ENCODE measurements at regions not wholly inside any gene's neighbourhood (a gene's known extent, or its start where the extent isn't known, plus 50 kb on each side); places are given as distances from the start of the nearest gene placed in this dataset.

DNA sequence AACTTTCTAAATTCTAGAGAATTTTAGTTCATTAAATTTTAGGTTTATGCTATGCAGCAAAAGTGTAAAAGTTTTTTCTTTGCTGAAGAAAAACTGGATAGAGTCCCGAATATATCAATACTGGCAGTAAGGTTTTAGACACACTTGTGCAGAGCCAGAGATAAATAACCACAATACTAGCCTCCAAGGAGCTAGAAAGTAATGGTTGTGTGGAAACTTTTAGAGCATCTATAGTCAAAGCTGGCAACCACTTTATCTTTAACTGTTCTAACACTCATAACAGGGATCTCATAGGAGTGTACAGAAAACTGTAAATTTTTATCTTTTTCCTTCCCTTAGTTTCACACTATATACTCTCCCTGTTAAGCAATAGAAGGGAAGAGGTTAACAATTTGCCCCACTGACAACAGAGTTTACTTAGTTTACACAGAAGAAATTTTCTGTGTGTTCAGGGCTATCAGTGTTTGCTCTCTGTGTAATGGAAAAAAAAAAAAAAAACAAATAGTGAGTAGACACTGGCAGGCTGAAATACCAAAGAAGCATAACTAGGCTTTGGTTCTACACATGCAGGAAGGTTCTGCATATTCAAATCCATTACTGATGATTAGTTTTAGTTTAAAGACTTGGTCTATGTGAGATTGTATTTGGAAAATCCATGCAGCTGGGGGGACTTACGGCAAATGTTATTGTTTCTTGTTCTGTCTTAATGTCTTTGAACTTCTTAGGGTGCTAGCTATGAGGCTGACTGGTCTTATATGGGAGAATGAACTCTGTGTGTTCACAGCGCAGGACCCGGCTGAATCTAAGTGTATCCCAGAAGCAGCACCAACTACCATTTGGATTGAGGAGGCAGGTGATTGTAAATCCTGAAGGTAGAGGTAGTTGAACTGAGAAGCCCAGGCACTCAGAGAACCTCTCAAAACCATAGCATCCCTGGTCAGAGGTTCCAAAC lies 187.6 kb downstream of the PCSK1 start:
- peak overlapping the region; percentile 35 for H3K27ac ChIP-seq
- TF ChIP-seq, protein P1, sequence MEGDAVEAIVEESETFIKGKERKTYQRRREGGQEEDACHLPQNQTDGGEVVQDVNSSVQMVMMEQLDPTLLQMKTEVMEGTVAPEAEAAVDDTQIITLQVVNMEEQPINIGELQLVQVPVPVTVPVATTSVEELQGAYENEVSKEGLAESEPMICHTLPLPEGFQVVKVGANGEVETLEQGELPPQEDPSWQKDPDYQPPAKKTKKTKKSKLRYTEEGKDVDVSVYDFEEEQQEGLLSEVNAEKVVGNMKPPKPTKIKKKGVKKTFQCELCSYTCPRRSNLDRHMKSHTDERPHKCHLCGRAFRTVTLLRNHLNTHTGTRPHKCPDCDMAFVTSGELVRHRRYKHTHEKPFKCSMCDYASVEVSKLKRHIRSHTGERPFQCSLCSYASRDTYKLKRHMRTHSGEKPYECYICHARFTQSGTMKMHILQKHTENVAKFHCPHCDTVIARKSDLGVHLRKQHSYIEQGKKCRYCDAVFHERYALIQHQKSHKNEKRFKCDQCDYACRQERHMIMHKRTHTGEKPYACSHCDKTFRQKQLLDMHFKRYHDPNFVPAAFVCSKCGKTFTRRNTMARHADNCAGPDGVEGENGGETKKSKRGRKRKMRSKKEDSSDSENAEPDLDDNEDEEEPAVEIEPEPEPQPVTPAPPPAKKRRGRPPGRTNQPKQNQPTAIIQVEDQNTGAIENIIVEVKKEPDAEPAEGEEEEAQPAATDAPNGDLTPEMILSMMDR (conservative IDR thresholded peaks at IDR 0.05), result no peak
- TF ChIP-seq ZFX (IDR thresholded peaks at IDR 0.05), result no peak

DNA sequence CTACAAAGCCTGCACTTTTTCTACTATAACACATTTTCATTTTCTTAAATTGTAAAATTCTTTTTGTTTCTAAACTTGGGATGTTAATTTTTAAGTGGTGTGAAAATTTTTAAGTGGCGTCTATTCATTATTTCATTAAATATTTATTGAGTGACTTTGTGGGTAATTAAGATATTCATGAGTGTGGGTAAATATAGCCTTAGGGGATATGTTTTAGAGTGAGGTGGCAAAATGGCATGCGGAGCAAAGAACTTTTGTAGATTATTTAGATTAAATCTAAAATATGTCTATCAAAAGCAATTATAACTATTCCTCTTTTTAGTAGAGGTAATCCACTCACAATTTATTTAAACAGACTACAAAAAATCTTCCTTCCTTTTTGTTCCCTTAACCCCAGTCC lies 188.4 kb downstream of the PCSK1 start:
- H3K27ac ChIP-seq, result no peak overlapping the region
- TF ChIP-seq, protein P1 (conservative IDR thresholded peaks at IDR 0.05), result no peak
- no peak for TF ChIP-seq ZFX (IDR thresholded peaks at IDR 0.05)

DNA sequence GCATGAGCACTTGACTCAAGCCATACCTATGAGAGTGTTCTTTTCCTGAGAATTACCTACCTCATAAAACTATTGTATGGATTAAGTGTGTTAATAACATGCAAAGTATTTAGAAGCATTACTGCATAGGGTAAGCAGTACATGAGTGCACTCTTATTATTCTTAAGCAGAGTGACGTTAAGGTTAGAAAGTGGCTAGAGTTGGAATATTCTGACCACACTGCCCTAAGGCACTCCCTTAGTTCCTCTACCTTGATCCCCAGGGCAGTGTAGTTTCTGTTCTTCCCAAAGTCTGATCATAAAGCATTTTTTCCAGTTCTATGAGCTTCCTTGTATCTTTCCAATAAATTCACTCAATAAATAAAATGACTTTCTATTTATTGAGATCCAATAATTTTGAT lies 189.2 kb downstream of the PCSK1 start:
- no peak for TF ChIP-seq ZFX (IDR thresholded peaks at IDR 0.05)
- TF ChIP-seq, protein P1 (conservative IDR thresholded peaks at IDR 0.05), result no peak
- no peak overlapping the region for H3K27ac ChIP-seq

DNA sequence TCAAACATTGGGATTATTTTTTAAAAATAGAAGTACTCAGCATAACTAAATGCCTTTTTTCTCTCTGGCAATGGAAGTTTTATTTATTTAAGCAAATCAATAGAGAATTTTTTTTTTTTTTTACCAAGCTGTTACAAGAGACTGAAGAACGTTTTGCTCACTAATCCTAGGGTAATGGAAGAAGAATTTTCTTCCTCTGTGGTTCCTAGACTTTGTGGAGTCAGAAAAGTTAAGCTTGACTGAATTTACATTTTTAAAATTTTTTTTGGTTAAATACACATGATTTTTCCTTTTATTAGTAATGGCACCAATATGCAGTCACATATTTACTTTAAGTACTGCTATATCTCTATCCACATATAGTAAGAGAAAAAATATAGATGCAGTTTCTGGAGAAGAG lies 189.8 kb downstream of the PCSK1 start:
- no peak overlapping the region for H3K27ac ChIP-seq
- TF ChIP-seq, protein P1 (conservative IDR thresholded peaks at IDR 0.05), result no peak
- TF ChIP-seq ZFX (IDR thresholded peaks at IDR 0.05), result no peak

DNA sequence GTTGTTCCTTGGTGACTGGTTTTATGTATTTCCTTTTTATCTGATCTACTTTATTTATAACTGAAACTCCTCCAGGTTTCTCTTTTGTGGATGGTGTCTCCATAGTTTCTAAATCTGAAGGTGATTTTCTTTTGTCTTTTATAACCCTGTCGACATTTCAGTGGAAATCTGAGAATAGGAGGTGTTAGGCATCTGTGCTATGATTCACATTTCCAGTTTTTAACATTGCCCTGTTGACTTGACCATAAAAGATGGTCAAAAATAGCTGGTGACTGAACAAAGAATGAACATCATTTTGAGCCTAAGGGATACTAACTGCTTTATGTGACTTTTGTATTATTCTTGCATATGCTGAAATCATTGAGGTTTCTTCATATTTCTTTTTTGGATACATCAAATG lies 190.5 kb downstream of the PCSK1 start:
- no peak overlapping the region for H3K27ac ChIP-seq
- no peak for TF ChIP-seq ZFX (IDR thresholded peaks at IDR 0.05)
- TF ChIP-seq, protein P1 (conservative IDR thresholded peaks at IDR 0.05), result no peak

DNA sequence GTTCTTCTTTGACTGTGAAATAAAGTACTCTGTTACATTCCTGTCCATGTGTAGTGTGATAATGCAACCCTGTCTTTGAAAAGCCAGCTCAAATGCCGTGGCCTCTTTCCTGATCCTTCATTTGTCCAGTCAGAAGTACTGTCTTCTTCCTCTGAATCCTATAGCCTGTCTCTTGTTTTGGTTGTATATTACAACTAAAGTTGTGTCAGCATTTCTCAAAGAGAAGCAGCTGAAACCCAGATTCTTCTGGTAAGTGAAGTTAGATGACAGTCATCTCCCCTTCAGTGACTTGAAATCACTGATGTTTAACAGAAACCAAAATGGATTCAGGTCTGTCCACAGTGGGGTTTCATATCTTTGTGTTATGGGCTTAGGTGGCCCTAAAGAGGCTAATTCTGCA lies 196.2 kb downstream of the PCSK1 start:
- H3K27ac ChIP-seq, result no peak overlapping the region
- TF ChIP-seq, protein P1 (conservative IDR thresholded peaks at IDR 0.05), result no peak
- no peak for TF ChIP-seq ZFX (IDR thresholded peaks at IDR 0.05)

DNA sequence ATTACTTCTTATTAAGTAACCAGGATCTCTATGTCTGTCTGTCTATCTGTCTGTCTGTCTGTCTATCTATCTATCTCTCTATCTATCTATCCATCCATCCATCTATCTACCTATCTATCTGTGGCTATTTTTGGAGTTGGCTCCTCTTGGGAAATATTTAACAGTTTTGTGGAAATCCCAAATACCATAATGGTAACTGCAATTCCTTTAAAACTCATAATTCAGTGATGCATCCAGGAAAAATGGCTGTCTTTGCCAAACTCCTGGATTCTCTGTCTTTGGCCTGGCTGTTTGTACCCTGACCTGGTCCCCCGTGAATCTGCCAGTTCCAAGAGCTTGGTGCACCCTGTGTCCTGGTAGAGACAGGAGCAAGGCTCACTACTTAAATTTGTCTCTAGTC lies 197.0 kb downstream of the PCSK1 start:
- no peak for TF ChIP-seq ZFX (IDR thresholded peaks at IDR 0.05)
- TF ChIP-seq, protein P1 (conservative IDR thresholded peaks at IDR 0.05), result no peak
- no peak overlapping the region for H3K27ac ChIP-seq

Measured in C4-2B (cell line).